ENCODE measurements at regions not wholly inside any gene's neighbourhood (a gene's known extent, or its start where the extent isn't known, plus 50 kb on each side); places are given as distances from the start of the nearest gene placed in this dataset.

DNA sequence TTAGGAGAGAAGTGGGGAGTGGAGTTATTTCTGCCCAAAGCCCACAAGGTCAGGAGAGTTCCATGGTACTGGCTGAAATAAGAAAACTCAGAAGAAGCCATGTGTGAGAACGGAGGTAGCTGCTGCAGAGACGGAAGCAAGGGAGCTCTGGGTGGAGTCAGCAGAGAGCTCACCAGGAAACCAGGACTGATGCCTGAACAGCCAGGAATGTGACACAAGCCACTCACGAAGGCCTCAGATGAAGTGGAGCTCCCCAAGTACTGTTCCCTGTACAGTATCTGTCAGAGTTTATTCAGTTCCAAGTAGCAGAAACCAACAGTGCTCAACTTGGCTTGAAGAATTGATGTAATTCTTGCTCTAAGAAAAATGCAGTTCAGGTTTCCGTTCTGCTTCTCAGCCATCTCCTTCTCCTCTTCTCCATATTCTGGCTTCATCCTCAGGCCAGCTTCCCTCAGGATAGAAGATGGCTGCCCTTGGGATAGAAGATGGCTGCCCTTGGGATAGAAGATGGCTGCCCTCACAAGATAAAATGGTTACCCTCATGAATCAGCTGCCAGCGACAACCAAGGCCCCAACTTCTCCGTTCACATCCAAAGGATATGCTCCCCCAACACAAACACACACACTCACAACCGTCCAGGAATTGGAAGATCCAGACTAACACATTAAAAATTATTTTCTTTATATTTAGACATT is 117.4 kb upstream of the SH3BP4 start:
- DNase-seq = no peak

DNA sequence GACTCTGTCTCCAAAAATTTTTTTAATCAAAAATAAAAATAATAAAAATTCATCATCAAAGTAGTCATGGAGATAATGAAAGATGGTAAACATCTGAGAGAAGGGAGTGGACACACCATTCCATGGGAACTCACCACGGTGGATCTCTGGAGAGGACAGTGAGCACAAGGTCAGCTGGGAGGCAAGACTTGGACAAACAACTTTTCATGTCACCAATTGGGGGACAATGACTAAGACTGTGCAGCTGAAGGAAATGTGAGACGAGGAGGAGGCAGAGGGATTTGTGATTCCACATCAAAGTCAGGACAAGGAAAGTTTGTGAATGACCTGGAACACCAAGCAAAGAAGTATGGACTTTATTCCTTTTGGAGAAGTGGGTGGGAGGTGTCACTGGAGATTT is 121.0 kb upstream of the SH3BP4 start:
- no peak for DNase-seq

DNA sequence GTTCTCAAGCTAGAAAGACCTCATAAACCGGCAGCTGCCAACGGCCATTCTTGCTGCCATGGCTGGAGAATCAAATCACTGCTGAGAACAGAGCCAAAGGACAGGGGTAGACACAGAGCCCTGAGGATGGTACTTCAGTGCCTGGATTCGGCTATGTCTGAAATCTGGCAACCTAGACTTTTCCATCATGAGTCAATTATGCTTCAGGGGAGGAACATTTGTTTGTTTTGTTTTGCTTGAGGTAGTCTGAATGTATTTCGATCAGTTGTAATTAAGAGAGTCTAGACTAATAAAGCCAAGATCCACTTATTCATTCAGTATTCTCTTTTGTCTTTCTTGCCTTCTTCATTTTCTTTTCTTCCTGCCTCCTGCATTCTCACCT is 122.8 kb upstream of the SH3BP4 start:
- DNase-seq = no peak

DNA sequence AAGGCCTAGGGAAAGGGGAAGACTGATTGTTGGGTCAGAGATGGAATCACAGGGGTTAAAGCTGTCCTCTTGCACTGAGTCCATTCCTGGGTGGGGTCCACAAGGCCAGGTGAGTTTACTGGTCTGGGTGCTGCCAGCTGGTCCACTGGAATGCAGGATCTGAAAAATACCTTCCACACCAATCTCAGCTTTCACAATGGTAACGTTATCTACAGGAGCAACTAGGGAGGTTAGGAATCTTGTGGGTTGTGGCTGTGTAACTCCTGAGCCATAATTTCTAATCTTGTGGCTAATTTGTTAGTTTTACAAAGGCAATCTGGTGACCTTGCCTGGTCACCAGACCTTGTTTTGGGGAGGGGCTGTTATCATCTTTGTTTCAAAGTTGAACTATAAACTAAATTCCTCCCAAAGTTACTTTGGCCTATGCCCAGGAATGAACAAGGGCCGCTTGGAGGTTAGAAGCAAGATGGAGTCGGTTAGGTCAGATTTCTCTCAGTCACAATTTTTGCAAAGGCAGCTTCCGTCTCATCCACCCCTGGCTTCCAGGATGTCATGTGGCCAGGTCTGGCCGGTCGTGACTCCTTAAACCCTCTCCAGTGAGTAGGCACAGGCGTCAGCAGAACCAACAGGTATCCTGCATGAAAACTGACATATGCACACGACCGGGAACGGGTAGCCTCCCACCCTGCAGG is 123.3 kb upstream of the SH3BP4 start:
- no peak for DNase-seq

DNA sequence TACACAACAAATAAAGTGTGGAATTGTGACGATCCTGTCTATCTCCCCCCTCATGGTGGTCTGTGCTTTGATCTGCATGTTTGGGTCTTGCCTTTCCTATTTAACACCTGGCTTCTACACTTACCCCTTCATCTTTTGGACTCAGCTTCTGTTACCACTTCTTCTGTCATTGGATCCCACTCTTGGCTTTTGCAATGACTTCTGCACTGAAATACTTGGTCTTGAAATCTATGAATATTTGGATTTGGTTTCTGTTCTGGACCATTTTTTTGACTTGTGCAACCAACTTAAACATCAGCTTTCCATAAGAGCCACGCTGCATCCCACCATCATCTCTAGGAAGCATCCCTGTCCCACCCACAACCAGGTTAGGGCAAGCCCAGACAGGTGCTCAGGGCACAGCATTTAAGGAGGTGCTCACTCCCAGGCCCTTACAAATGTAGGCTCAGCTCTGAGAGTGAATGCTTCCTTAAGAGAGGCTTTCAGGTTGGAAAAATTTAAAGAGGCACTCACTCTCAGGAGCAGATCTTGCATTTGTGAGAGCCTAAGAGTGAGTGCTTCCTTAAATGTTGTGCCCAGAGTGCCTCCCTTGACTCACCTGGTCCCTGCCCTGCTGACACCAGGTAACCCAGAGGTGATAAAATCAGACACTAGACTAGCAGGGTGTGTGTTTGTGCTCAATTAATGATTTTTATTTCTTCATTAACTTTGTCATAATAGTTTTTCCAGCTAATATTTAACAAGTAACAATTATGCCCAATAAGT is 124.5 kb upstream of the SH3BP4 start:
- no peak for DNase-seq

DNA sequence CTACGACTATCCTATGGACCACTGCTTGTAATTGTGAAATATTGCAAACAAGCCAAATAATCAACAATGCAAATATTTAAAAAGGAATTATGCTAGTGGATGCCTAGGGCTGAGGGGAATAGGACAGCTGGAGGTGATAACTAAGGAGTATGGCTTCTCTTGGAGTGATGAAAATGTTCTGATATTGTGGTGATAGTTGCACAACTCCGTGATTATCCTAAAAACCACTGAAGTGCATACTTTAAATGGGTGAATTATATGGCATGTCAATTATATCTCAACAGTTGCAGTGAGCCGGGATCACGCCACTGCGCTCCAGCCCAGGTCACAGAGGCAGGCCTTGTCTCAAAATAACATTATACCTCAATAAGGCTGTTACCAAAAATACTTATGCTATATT is 125.1 kb upstream of the SH3BP4 start:
- DNase-seq = no peak

DNA sequence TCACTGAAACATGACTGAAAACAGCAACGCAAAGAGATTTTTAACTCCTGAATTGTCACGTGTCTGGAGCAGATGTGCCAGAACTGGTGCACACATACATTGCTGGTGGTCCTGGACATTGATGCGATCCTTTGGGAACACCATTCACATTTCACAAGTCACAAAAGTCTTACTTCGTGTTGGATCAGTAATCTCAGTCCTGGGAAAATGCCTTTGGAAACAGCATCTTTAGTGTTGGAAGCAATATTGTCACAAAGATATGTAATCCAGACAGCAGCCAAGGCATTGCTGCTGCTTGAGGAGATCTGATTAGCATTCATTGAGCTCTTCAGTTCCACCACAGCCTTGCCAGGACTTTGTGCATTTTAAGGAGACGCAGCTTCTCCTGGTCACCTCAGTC is 126.2 kb upstream of the SH3BP4 start:
- no peak for DNase-seq

DNA sequence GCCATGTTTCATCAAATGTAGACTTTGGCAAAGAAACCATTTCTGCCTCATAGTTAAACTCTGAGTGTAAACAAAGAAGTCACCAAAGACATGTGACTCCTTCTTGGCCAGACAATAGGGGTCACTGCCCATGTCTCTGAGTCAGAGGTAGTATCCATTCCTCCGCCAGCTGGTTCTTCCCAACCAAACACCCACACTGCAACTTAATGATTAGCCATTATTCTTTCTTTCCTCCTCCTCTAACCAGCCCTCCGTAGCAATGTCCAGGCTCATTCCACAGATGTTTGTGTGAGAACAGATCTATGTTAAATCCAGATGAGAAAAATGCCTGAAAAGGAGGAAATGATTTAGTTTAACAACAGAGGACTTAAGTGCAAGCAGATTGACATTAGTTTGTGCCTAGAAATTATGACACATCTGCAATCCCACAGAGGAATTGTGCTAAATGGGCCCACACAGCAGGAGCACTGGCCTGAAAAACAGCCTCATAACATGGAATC is 127.9 kb upstream of the SH3BP4 start:
- peak; percentile 95 for DNase-seq

DNA sequence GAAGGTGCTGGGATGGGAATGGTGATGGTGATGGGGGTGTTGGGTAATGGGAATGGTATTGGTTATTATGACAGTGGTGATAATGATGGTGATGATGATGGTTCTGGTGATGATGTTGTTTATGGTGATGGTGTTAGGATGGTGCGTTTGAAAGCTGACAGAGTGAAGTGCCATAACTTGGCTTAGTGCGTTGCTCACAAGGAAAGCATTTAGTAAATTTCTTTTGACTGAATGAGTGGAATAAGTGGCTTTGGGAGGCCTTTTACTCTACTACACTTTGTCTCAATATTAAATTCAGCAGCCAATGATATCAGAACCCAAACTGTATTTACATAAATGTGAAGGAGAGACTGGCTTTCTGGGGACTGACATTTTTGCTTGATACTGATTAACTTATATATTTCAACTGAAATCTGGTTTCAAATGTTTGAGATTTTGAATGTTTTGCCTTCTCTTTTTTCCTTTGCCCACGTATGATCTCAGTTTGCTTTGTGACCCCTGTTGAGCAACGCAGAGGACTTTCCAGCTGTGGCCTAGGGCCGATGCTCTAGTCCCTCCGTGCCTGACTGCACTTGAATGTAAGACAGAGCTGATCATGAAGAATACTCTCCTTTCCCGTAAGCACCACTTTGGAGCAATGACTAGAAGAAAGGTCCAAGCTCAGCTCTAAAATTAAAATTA is 128.5 kb upstream of the SH3BP4 start:
- DNase-seq = no peak

DNA sequence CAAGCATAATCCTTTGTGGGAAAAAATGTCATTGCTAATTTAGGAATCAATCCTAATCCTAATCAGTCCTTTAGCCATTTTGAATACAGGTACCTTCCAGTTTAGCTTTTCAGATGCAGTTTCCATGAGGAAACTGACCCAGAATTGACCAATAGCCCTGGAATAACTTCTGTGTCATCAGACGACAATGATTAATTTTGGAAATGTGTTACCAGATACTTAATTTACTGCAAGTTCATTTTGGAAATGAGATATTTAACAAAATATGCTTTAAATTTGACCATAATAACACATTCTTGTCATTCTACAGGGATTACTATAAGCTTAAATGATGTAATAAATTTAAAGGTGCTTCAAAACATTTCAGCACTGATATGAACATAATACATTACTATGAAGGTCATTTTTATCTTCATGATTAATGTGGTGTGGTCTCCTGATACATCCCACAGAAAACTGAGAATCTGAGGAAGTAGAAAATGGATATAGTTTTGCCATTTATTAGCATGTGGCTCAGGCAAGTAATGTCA is 129.8 kb upstream of the SH3BP4 start:
- no peak for DNase-seq

DNA sequence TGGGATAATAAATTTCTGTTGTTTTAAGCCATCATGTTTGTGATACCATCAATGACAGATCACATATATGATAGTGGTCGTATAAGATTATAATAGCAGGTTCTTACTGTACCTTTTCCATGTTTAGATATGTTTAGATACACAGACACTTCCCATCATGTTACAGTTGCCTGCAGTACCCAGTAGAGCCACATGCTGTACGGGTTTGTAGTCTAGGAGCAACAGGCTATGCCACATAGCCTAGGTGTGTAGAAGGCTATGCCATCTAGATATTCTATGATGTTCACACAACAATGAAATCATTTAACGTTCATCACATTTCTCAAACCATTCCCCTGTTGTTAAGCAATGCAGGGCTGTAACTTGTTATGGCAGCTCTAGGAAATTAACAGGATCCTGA is 132.9 kb upstream of the SH3BP4 start:
- no peak for DNase-seq

DNA sequence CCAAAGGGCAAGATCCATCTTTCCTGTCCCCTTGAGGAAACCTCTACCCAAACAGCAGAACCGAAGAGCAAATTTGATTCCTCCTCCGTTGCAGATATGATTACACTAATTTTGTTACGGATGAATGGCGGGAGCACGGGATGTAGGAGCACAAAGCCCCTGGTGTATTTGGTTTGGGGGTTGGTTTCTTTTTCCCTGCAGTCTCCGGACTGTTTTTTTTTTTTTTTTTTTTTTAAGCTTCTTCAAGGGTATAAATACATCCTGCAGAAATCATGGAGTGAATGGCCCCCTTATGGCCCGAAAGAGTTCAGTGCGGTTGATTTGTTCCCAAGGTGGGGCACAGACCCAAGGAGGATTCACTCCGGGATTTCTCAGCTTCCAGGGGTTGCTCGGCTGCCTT is 135.3 kb upstream of the SH3BP4 start:
- no peak for DNase-seq

DNA sequence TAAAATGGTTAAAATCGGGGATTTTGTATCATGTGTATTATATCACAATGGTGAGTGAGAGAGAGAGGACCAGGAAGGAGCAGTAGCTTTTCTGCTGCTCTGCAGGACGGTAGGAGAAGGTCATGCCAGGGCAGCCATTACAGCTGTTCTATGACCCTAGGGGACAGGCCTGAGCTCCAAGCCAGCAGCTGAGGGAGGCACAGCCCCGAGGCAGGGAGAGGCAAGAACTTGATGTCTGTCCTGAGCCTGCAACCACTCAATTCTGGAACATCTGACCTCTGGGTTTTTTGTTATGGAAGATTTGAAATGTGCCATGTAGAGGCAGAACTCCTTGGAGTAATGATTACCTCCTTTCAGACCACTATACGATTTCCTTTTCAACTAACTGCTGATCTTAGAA is 135.8 kb upstream of the SH3BP4 start:
- DNase-seq = no peak

DNA sequence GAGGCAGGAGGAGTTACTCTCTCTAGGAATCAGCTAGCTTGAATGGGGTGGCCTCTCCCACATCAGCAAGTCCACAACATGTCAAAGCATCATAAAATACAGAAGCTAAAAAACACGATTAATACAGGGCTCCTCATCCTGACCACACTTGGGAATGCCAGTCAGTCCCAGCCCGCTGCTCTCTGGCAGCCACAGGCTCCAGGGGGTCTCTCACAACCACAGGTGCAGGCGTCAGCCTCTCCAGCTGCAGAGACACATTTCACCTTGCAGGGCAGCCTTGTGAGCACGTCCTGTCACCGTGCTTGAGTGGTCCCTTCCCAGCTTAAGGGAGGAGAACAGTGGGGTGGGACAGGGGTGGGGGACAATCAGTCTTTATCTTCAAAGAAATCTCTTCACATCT is 137.4 kb upstream of the SH3BP4 start:
- DNase-seq = no peak

DNA sequence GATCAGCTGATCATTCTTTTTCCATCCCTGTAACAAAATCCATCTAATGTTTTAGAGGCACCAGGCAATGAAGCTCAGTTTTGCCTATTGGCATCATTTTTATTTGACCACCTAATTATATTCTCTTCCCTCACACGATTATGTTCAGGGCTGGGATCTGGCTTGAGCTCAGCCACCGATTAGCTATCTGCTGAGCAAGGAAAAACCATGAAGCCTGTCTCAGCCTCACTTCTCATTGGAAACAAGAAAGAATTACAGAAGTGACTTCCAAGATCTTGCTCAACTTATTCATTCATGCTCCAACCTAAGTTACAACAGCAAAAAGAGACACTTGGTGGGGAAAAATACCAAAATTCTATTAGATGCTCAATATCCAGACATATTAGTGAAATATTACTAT is 139.0 kb upstream of the SH3BP4 start:
- DNase-seq = no peak

DNA sequence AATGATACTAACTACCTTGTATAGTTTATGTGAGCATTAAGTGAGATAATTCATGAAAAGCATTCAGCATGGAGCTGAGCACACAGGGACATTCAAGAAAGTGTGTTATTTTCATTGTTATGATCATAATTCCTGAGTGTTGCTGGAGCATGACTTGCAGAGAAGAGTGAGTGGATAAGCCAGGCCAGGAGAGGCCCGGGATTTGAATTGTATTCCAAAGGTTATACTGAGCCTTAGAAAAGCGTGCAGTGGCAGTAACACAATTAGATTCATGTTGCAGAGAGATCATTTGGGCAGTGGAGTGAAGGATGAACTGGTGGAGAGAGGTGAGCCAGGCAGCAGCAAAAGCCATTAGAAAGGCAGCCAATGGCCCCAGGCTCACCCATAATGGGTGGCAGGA is 142.9 kb upstream of the SH3BP4 start:
- DNase-seq = no peak

DNA sequence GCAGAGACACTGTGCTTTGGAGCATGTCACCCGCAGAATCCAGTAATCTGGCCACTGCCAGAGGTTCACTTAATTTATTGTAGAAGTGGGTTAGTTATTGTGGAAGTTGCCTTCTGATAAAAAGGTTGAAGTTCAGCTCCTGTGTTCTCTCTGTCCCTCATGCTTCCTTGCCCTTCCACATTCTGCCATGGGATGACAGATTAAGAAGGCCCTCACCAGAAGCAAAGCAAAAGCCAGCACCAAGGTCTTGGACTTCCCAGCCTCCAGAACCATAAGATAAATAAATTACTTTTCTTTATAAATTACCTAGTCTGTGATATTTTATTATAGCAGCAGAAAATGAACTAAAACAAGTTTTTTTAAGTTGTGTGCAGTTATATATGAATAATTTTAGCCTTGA is 145.0 kb upstream of the SH3BP4 start:
- no peak for DNase-seq

DNA sequence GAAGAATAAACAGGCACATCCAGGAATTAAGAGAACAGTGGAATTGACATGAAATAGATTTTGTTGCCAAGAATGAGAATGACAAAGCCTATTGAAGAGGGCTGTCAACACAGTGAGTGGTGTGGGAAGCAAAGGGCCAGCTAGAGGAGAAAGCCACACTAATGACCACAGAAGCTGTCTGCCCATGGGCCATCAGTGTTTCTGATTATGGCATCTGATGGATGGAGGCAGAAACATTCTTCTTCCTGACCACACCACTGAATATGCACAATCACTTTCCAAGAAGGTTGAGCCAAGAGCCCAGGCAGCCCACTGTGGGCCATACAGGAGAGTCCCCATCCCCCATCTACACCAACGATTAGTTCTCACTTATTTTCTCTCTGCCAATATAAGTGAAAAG is 146.0 kb upstream of the SH3BP4 start:
- no peak for DNase-seq

DNA sequence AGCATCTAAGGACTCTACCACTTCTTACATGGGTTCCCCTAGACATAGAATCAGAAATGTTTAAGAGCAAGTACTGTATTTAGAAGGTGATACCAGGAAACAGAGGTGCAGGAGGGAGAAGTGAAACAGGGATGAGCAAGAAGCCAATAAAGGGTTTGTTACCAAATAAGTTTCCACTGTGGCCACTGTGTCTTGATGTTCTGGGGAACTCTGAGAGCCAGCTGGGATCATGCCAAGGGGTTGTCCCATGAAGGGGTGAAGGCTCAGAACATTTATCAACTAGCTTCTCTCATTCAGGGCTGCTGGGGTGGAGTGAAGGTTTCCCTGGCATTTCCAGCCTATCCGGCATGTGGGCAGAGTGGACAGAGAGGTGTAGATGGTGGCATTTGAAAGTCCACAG is 147.1 kb upstream of the SH3BP4 start:
- no peak for DNase-seq

DNA sequence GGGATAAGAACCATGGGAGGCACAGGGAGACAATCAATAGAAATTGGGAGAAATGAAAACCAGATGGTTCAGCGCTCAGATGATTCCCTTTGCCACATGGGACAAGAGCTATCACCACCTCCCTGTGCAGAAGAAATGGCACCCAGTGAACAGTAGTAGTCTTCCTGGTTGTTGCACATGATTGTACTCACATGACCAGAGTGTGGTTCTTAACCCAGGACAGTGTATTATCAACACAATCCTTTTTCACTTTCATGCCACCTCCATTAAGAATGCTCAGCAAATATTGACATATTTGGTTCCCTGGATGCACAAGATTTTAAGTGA is 149.0 kb upstream of the SH3BP4 start:
- DNase-seq = no peak

DNA sequence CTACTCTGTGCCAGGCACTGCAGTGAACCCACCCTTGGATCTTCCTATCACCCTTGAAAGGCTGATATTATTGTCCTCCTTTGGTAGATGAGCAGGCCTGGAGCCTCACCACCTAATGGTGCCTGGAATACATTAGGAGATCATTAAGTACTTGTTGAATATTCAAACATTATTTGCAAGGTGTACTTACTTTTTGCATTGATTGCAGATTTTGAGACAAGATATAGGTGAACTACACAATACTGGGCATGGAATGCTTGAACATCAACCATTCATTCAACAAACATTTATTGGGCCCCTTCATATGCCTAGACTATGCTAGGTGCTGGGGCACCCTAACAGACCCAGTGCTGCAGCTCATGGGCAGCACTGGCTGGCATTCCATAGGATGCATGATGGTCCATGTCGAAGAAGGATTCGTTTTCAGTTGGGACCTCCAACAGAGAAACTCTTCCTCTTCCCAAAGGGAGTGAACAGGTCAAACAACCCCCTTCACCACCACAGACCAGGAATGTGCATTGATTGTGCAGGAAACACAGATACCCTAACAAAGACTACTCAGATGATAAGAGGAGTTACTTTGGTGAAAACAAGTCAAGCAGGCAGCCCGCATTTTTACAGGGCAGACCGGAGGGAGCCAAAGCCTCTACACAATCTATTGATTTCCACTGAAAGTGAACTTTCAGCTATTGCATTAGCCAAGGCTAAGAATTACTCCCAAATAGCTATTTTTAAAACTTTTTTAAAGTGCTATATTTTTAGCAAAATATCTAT is 149.6 kb upstream of the SH3BP4 start:
- DNase-seq = no peak

DNA sequence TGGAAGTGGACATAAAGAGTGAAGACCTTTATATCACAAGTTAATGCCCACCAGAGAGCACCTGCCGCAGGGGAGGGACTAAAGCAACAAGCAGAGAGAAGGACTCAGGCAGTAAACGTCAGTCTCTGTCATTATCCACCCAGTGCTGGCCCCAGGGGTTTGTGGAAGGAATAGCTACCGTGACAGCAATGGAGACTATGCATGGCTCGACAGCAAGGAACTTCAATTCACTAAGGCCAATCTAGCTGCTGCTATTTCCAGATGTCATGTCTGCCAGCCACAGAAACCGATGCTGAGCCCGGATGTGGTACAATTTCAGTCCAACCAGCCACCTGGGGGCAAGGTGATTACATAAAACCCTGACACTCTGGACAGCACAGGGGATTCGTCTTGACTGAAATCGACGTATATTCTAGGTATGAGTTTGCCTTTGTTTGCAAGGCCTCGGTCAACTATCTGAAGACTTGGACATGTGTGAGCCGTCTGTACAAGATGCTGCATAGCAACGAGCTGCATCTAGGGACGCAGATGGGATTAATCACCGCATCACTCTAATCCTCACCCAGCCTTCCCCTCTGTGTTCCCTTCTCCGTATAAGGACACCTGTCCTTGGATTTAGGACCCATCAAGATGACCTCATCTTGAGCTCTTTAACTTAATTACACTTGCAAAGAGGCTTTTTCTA is 154.1 kb upstream of the SH3BP4 start:
- peak; percentile 21 for DNase-seq

Measured in fibroblast of skin of back (primary cell).